Superior temporal gyrus (tissue), 1 donor: ENCODE measurements at regions not wholly inside any gene's neighbourhood (a gene's known extent, or its start where the extent isn't known, plus 50 kb on each side); places are given as distances from the start of the nearest gene placed in this dataset.

Experiments used
- DNase-seq: peaks from one replicate; pipeline ENCODE4 v3.0.0-alpha.2; 2016; ENCODE audit errors: extremely low spot score

DNA sequence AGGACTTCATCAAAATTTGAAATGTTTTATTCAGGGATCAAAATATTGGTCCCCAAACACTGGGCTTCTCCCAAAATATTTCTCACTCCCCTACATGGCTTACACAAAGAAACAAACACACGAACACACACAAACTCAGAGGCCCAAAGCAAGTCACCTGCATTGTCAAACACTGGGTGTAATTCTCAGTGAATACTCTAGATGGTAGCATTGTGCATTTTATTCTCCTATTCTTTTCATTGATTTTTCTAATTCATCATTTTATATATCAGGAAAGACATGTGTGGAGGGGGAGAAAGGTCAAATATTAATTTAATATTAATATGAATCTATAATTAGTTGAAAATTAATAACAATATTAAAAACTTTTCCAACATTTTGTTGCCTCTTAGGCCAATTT is 72.3 kb upstream of the TNMD start:
- peak; percentile 22 for DNase-seq

- no peak for DNase-seq
Observed at GRCh38 chrX:100494646-100495370, 84.7 kb upstream of the PCDH19 start.

DNA sequence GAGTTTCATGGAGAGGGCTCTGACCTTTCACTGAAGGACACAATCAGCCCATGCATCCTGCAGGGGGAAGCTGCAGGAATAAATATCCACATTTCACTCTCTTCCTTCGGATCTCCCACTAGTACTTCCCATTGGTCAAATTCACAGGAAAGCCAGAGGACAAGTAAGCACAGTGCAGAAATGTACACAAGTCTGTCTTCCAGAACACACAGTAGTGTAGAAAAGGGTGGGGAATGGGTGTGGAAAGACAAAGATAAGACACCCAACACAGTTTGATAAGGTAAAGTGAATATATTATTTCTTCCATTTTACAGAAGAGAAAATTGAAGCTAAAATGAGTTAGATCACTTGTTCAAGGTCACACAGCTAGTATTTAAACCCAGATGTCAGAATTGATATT is 81.1 kb upstream of the PCDH19 start:
- no peak for DNase-seq

DNA sequence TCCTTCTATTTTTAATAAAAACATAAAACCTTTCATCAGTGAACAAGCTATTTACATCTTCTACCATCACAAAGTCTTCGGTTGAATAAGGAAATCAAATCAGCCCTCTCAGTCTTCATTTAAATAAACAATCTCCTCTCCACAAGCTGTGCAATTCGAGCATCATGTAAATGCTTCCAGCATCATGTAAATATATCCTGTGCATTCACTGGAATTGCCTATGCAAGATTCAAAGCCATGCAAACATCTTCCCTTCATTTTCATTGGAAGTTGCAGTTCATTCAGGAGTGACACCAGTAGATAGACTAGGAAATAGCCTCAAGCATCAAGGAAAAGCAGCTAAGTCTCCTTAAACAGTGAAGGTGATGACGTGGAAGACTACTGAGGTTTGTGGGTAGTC is 77.7 kb upstream of the PCDH19 start:
- DNase-seq: no peak

GRCh38 chrX:100484971-100485370 is 74.9 kb upstream of the PCDH19 start:
- no peak for DNase-seq

DNA sequence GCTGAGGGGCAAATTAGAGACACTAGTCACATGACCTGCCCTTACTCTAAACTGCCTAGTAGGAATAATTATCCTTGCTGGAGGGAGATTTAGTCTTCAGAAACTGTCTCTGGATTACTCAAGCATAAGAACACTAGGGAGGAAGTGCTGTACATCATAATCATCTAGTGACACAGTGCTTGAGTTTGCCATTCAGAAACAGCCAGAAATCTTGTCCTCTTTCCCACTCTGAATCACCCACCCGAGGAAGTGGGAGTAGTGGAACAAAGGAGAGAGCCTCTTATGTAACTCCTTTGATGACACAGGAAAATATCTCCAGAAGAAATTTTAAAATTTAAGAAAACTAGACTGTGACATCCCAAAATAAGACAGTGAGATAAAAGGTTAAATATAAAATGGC is 69.3 kb upstream of the PCDH19 start:
- DNase-seq: peak; percentile 13

GRCh38 chrX:100478714-100479306 is 68.7 kb upstream of the PCDH19 start:
- no peak for DNase-seq

DNA sequence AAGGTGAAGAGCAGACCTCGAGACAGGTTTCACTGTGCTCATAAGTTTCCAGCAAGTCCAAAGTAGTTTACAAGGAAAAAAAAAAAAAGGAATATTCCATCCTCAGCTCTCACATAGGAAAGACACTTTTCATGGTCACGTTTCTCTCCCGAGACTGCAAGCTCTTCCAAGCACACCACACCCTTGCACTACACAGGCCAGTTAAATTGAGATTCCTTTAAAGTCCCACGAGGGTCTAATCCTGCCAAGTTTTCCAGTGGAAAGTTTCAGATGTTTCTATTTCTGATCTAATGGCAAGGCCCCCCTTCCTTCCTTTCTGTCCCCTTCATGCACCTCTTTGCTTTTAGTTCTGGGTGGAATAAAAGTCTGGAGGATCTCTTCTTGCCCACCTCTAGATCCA is 67.9 kb upstream of the PCDH19 start:
- DNase-seq: no peak

GRCh38 chrX:100477467-100477866 is 67.4 kb upstream of the PCDH19 start:
- DNase-seq: no peak
